GM18505 (cell line): ENCODE measurements at regions not wholly inside any gene's neighbourhood (a gene's known extent, or its start where the extent isn't known, plus 50 kb on each side); places are given as distances from the start of the nearest gene placed in this dataset.
"Not testable (repeated sequence)": the region's sequence is repeated elsewhere in the genome, so short reads cannot be mapped to it uniquely, and the experiment has no call there.

Source experiments
- ATAC-seq: cut with Tn5 transposase; IDR thresholded peaks from one replicate; pipeline ENCODE4 v1.9.1; 2021; ENCODE audit not compliant: unreplicated experiment
- POLR2A ChIP-seq: IDR thresholded peaks from 4 replicates; pipeline ENCODE4 v1.6.1; 2011; ENCODE audit warnings: borderline replicate concordance; ENCODE audit not compliant: insufficient read depth, insufficient read length; ENCODE audit errors: extremely low read depth

- no peak for TF ChIP-seq POLR2A
- peak; percentile 95 for ATAC-seq
Observed at GRCh38 chr5:163695830-163696578, 190.6 kb downstream of the MAT2B start.

- no peak for TF ChIP-seq POLR2A
- no peak for ATAC-seq
Observed at GRCh38 chr5:163696579-163696887, 191.1 kb downstream of the MAT2B start.

- no peak for ATAC-seq
- TF ChIP-seq POLR2A: no peak
Observed at GRCh38 chr5:163706053-163706771, 200.8 kb downstream of the MAT2B start.

GRCh38 chr5:163712011-163712410 lies 206.6 kb downstream of the MAT2B start:
- TF ChIP-seq POLR2A: no peak
- no peak for ATAC-seq

- ATAC-seq: no peak
- no peak for TF ChIP-seq POLR2A
Observed at GRCh38 chr5:163718272-163718671, 212.9 kb downstream of the MAT2B start.

- no peak for ATAC-seq
- no peak for TF ChIP-seq POLR2A
Observed at GRCh38 chr5:163724305-163724704, 218.9 kb downstream of the MAT2B start.

- TF ChIP-seq POLR2A: no peak
- ATAC-seq: peak; percentile 93
Observed at GRCh38 chr5:163727028-163727427, 221.6 kb downstream of the MAT2B start.

- TF ChIP-seq POLR2A: no peak
- ATAC-seq: no peak
Observed at GRCh38 chr5:163730206-163730756, 224.9 kb downstream of the MAT2B start.

GRCh38 chr5:163731256-163731655 lies 225.8 kb downstream of the MAT2B start:
- no peak for TF ChIP-seq POLR2A
- no peak for ATAC-seq

GRCh38 chr5:163735069-163735468 lies 229.7 kb downstream of the MAT2B start:
- TF ChIP-seq POLR2A: no peak
- ATAC-seq: no peak

- no peak for ATAC-seq
- no peak for TF ChIP-seq POLR2A
Observed at GRCh38 chr5:163747586-163747985, 242.2 kb downstream of the MAT2B start.

GRCh38 chr5:163748934-163749333 lies 243.5 kb downstream of the MAT2B start:
- no peak for ATAC-seq
- no peak for TF ChIP-seq POLR2A

GRCh38 chr5:163750415-163750814 lies 245.0 kb downstream of the MAT2B start:
- ATAC-seq: not testable (repeated sequence)

- ATAC-seq: no peak
Observed at GRCh38 chr5:163755505-163755904, 250.1 kb downstream of the MAT2B start.

More at GRCh38 chr5:163755505-163755904, 250.1 kb downstream of the MAT2B start:
- no peak for TF ChIP-seq POLR2A
